Progenitor cell of endocrine pancreas (in vitro differentiated cells): ENCODE measurements at regions not wholly inside any gene's neighbourhood (a gene's known extent, or its start where the extent isn't known, plus 50 kb on each side); places are given as distances from the start of the nearest gene placed in this dataset.

Experiments
- DNase-seq: peaks from one replicate; pipeline ENCODE4 v3.0.0; 2021; ENCODE audit warnings: low spot score; ENCODE audit not compliant: unreplicated experiment
- H3K27ac Mint-ChIP-seq: 2 replicates; pipeline ENCODE4 v1.8.0; 2021; ENCODE audit warnings: mild to moderate bottlenecking, moderate library complexity, mixed read lengths
- H3K27me3 Mint-ChIP-seq: 2 replicates; pipeline ENCODE4 v1.8.0; 2021; ENCODE audit warnings: mixed read lengths
- H3K36me3 Mint-ChIP-seq: 2 replicates; pipeline ENCODE4 v1.8.0; 2022; ENCODE audit warnings: mixed read lengths; ENCODE audit not compliant: insufficient read depth
- H3K4me1 Mint-ChIP-seq: 2 replicates; pipeline ENCODE4 v1.8.0; 2021; ENCODE audit warnings: low read depth, mixed read lengths
- H3K4me3 Mint-ChIP-seq: 2 replicates; pipeline ENCODE4 v1.8.0; 2021; ENCODE audit warnings: low read depth, mild to moderate bottlenecking, moderate library complexity, mixed read lengths
- H3K9me3 Mint-ChIP-seq: 2 replicates; pipeline ENCODE4 v1.8.0; 2021; ENCODE audit warnings: low read depth, mixed read lengths
- CTCF ChIP-seq: fragments of 200-600 bp; sonication (generic); IDR thresholded peaks from one replicate; pipeline ENCODE4 v1.5.0; 2021; ENCODE audit warnings: antibody characterized with exemption, mild to moderate bottlenecking; ENCODE audit not compliant: unreplicated experiment

GRCh38 chr3:174424656-174425055 lies 434.5 kb upstream of the NAALADL2 start:
- no peaks in the 10 kb centered on the region for H3K4me1 Mint-ChIP-seq
- H3K9me3 Mint-ChIP-seq, result no peaks in the 10 kb centered on the region
- H3K27me3 Mint-ChIP-seq, result peaks cover 2% of the 10 kb centered on the region
- H3K36me3 Mint-ChIP-seq, result no peaks in the 10 kb centered on the region
- no peak for TF ChIP-seq CTCF
- no peak for DNase-seq
- H3K27ac Mint-ChIP-seq, result no peak overlapping the region
- H3K4me3 Mint-ChIP-seq, result no peak overlapping the region

GRCh38 chr3:174425422-174425821 lies 433.7 kb upstream of the NAALADL2 start:
- Mint-ChIP-seq H3K36me3 (no peaks in the 10 kb centered on the region), H3K4me1 (no peaks in the 10 kb centered on the region), H3K27me3 (peaks cover 2% of the 10 kb centered on the region), H3K4me3 (no peak overlapping the region), H3K9me3 (no peaks in the 10 kb centered on the region), H3K27ac (no peak overlapping the region)
- no peak for DNase-seq
- TF ChIP-seq CTCF, result no peak

DNA sequence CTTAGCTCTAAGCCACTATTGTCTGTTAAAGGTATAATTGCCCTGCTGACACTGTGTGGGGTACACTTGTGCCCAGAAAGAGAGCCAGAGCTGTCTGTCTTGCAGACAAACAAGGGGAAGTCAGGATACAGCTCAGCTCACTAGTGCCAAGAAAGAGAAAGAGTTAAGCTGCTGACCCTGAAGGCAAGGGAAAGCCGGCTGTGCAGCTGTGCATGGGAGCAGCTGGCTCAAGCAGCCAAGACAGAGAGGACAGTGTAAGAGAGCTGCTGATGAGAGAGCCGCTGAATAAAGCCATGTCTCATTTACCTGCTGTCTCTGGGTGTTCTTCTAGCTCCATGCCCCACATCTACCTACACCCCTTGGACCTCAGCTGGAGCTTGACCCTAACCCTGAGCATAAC lies 428.1 kb upstream of the NAALADL2 start:
- H3K4me1 Mint-ChIP-seq, result no peaks in the 10 kb centered on the region
- TF ChIP-seq CTCF, result no peak
- no peaks in the 10 kb centered on the region for H3K36me3 Mint-ChIP-seq
- no peaks in the 10 kb centered on the region for H3K9me3 Mint-ChIP-seq
- H3K27me3 Mint-ChIP-seq, result peaks cover 3% of the 10 kb centered on the region
- DNase-seq, result no peak
- H3K27ac Mint-ChIP-seq, result no peak overlapping the region
- H3K4me3 Mint-ChIP-seq, result no peak overlapping the region

- Mint-ChIP-seq H3K4me3 (no peak overlapping the region), H3K27me3 (peaks cover 3% of the 10 kb centered on the region), H3K4me1 (peaks cover 2% of the 10 kb centered on the region), H3K9me3 (no peaks in the 10 kb centered on the region), H3K27ac (no peak overlapping the region), H3K36me3 (no peaks in the 10 kb centered on the region)
- no peak for DNase-seq
- no peak for TF ChIP-seq CTCF
Measured at GRCh38 chr3:174431717-174432116, 427.4 kb upstream of the NAALADL2 start.

DNA sequence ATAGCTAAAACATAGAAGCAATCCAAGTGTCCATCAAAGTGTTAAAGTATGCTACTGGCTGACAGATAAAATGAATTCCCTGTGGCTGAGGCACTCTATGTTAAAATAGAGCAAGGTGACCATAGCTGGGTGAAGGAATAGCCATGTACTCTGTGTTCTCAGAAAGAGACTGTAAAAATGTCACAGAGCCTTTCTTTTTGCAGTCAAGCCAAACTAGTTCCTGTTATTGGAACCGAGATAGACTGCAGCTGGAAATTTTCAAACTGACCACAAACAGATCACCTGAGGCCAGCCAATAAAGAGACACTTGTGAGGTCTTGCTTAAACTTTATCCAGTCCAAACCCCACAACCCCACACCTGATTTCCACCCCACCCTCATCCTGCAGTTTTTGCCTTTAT lies 422.8 kb upstream of the NAALADL2 start:
- H3K4me3 Mint-ChIP-seq, result no peak overlapping the region

More for the DNA sequence above, 422.8 kb upstream of the NAALADL2 start:
- H3K4me1 Mint-ChIP-seq, result peaks cover 15% of the 10 kb centered on the region
- no peaks in the 10 kb centered on the region for H3K36me3 Mint-ChIP-seq
- no peaks in the 10 kb centered on the region for H3K9me3 Mint-ChIP-seq
- DNase-seq, result no peak
- H3K27ac Mint-ChIP-seq, result no peak overlapping the region
- H3K27me3 Mint-ChIP-seq, result peaks cover 17% of the 10 kb centered on the region
- no peak for TF ChIP-seq CTCF
